ENCODE measurements at regions not wholly inside any gene's neighbourhood (a gene's known extent, or its start where the extent isn't known, plus 50 kb on each side); places are given as distances from the start of the nearest gene placed in this dataset.

GRCh38 chr20:63107449-63108200 lies 100.9 kb upstream of the BHLHE23 start (continued):
- TF ChIP-seq NR2C1 (IDR thresholded peaks at IDR 0.05) (no peak), NR2C1 (tag; IDR thresholded peaks at IDR 0.05) (no peak), TFE3 (CRISPR knock-in tag; IDR thresholded peaks at IDR 0.05) (no peak), SAFB2 (IDR thresholded peaks at IDR 0.05; ENCODE audit: borderline replicate concordance, low read depth, low read length, severe bottlenecking) (no peak), ZNF217 (CRISPR knock-in tag; IDR thresholded peaks at IDR 0.05) (no peak)

GRCh38 chr20:63106765-63107448 lies 100.1 kb upstream of the BHLHE23 start:
- Histone ChIP-seq H2AFZ (ENCODE audit: low read depth, low read length) (no peak overlapping the region), H4K20me1 (replicated peaks; ENCODE audit: control insufficient read depth, insufficient read depth, low read length) (no peaks in the 10 kb centered on the region), H3K27me3 (ENCODE audit: control insufficient read depth in 2 of 2, insufficient read depth in 2 of 2, low read length in 2 of 2) (peaks cover 0 to 4% of the 10 kb centered on the region in 2 experiments; a peak in 1 of 5 replicates), H3K9me1 (ENCODE audit: control insufficient read depth, insufficient read depth, low read length) (no peaks in the 10 kb centered on the region), H3K9me3 (replicated peaks; ENCODE audit: control insufficient read depth, insufficient read depth, low read depth, low read length) (no peaks in the 10 kb centered on the region), H3K9ac (ENCODE audit: insufficient read depth in 1 of 2, low read depth in 2 of 2, low read length in 2 of 2) (no peak overlapping the region), H3K4me3 (no peak overlapping the region), H3K36me3 (ENCODE audit: control insufficient read depth, insufficient read depth, low read length) (no peaks in the 10 kb centered on the region), H3K27ac (ENCODE audit: extremely low read depth, low read depth, low read length) (no peak overlapping the region), H3K4me2 (ENCODE audit: insufficient read depth, low read length) (no peak overlapping the region), H3K79me2 (ENCODE audit: control insufficient read depth, insufficient read depth, low read length) (no peaks in the 10 kb centered on the region), H3K4me1 (replicated peaks in 1 of 2; ENCODE audit: control insufficient read depth in 2 of 2, insufficient read depth in 2 of 2, low read length in 2 of 2) (peaks cover 0 to 5% of the 10 kb centered on the region in 2 experiments; a peak in 2 of 5 replicates)
- in situ Hi-C loops (cut with MboI) (no loop called here), intact Hi-C loops (cut with micrococcal nuclease) (no loop called here)
- BruUV-seq (replicated peaks): no TSS peak
- 2% methylated on average over 12 of the region's 16 CpGs for WGBS (ENCODE audit: insufficient coverage, low coverage, missing lambda C conversion rate)
- TF ChIP-seq TCF7L2 (IDR thresholded peaks at IDR 0.05; ENCODE audit: low read depth, low read length) (no peak), ZBTB17 (CRISPR knock-in tag; IDR thresholded peaks at IDR 0.05) (no peak), GATAD2A (IDR thresholded peaks at IDR 0.05) (no peak), RBM34 (IDR thresholded peaks at IDR 0.05; ENCODE audit: borderline replicate concordance, insufficient read depth, low read length) (no peak), POLR2A (conservative IDR thresholded peaks at IDR 0.05) (no peak), ZNF133 (CRISPR knock-in tag; IDR thresholded peaks at IDR 0.05) (no peak), ZFP36 (IDR thresholded peaks at IDR 0.05; ENCODE audit: low read depth, low read length, partially characterized antibody) (no peak), ZNF717 (CRISPR knock-in tag; IDR thresholded peaks at IDR 0.05) (no peak), TCF7 (IDR thresholded peaks at IDR 0.05; ENCODE audit: borderline replicate concordance) (no peak), SUPT5H (IDR thresholded peaks at IDR 0.05) (no peak), ZC3H11A (IDR thresholded peaks at IDR 0.05; ENCODE audit: low read depth, low read length) (no peak), DPF2 (IDR thresholded peaks at IDR 0.05) (no peak), ZNF212 (CRISPR knock-in tag; IDR thresholded peaks at IDR 0.05) (no peak)
- FAIRE-seq: no peak
- ATAC-seq: no peak
- no peak for DNase-seq (ENCODE audit: extremely low read depth in 1 of 4, low spot score in 3 of 4)
- ChIA-PET CTCF (ENCODE audit: low intra/inter-chr PET ratio) (no interaction called here), POLR2A (interaction anchor here (0.7 kb wide), 1 partner anchor 121 kb away, joined by 4 read pairs; no protein-coding TSS in a partner anchor)

Measured in K562 (cell line).